Ishikawa (cell line): ENCODE measurements at regions not wholly inside any gene's neighbourhood (a gene's known extent, or its start where the extent isn't known, plus 50 kb on each side); places are given as distances from the start of the nearest gene placed in this dataset.

Experiments used
- CEBPB ChIP-seq: IDR thresholded peaks from 2 replicates; pipeline ENCODE4 v1.6.1; 2012
- CREB1 ChIP-seq: IDR thresholded peaks from 2 replicates; pipeline ENCODE4 v1.6.1; 2012; ENCODE audit warnings: low read depth
- EGR1 ChIP-seq: IDR thresholded peaks from 2 replicates; pipeline ENCODE4 v1.6.1; 2012
- EP300 ChIP-seq: IDR thresholded peaks from 2 replicates; pipeline ENCODE4 v1.6.1; 2012; ENCODE audit warnings: borderline replicate concordance
- FOXM1 ChIP-seq: IDR thresholded peaks from 2 replicates; pipeline ENCODE4 v1.6.1; 2012; ENCODE audit warnings: low read depth, borderline replicate concordance
- NFIC ChIP-seq: IDR thresholded peaks from 2 replicates; pipeline ENCODE4 v1.6.1; 2012
- RAD21 ChIP-seq: IDR thresholded peaks from 2 replicates; pipeline ENCODE4 v1.6.1; 2012; ENCODE audit warnings: low read depth
- TAF1 ChIP-seq: IDR thresholded peaks from 2 replicates; pipeline ENCODE4 v1.6.1; 2012; ENCODE audit warnings: low read depth, mild to moderate bottlenecking
- TCF12 ChIP-seq: IDR thresholded peaks from 2 replicates; pipeline ENCODE4 v1.6.1; 2012; ENCODE audit warnings: low read depth
- TEAD4 ChIP-seq: IDR thresholded peaks from 2 replicates; pipeline ENCODE4 v1.6.1; 2012
- YY1 ChIP-seq: IDR thresholded peaks from 2 replicates; pipeline ENCODE4 v1.6.1; 2012; ENCODE audit warnings: low read depth
- ZBTB7A ChIP-seq: IDR thresholded peaks from 2 replicates; pipeline ENCODE4 v1.6.1; 2012; ENCODE audit warnings: low read depth
- TF ChIP-seq, protein P1 (sequence below): IDR thresholded peaks from 2 replicates; pipeline ENCODE4 v1.6.1; 2012; ENCODE audit warnings: low read depth, mild to moderate bottlenecking
- TF ChIP-seq, protein P2 (sequence below): IDR thresholded peaks from 2 replicates; pipeline ENCODE4 v1.6.1; 2012
- TF ChIP-seq, protein P3 (sequence below): IDR thresholded peaks from 2 replicates; pipeline ENCODE4 v1.6.1; 2012

DNA sequence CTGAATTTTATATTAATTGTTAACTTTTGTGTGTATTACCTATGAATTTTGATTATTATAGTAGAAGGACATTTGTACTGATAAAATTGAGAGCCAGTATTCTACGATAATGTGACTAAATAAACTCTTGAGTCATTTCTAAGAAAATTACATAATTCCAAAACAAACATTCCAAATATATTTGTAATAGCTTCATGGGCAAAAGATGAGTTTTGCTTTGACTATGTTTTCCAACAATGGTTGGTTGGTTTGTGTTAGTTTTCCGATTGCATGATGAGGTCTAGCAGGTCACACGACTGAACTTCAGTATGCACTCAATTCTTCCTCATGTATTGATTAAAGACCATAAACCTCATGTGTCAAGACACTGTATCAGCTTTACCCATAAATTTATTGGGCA lies 71.7 kb upstream of the WDR75 start:
- TF ChIP-seq, protein P1, sequence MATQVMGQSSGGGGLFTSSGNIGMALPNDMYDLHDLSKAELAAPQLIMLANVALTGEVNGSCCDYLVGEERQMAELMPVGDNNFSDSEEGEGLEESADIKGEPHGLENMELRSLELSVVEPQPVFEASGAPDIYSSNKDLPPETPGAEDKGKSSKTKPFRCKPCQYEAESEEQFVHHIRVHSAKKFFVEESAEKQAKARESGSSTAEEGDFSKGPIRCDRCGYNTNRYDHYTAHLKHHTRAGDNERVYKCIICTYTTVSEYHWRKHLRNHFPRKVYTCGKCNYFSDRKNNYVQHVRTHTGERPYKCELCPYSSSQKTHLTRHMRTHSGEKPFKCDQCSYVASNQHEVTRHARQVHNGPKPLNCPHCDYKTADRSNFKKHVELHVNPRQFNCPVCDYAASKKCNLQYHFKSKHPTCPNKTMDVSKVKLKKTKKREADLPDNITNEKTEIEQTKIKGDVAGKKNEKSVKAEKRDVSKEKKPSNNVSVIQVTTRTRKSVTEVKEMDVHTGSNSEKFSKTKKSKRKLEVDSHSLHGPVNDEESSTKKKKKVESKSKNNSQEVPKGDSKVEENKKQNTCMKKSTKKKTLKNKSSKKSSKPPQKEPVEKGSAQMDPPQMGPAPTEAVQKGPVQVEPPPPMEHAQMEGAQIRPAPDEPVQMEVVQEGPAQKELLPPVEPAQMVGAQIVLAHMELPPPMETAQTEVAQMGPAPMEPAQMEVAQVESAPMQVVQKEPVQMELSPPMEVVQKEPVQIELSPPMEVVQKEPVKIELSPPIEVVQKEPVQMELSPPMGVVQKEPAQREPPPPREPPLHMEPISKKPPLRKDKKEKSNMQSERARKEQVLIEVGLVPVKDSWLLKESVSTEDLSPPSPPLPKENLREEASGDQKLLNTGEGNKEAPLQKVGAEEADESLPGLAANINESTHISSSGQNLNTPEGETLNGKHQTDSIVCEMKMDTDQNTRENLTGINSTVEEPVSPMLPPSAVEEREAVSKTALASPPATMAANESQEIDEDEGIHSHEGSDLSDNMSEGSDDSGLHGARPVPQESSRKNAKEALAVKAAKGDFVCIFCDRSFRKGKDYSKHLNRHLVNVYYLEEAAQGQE = no peak

DNA sequence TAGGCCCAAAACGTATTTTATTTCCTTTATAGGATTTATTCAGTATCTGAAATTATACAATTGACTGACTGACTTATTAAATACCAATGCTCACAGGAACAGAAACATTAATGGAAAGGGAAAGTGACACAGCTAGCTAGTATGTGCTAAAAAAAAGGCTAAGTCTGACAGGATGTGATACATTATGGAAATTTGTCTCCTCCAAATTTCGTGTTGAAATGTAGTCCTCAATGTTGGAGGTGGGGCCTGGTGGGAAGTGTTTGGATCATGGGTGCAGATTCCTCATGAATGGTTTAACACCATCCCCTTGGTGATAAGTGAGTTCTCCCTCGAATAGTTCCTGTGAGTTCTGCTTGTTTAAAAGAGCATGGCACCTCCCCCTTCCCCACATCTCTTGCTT lies 70.6 kb upstream of the WDR75 start:
- no peak for TF ChIP-seq FOXM1
- no peak for TF ChIP-seq CEBPB
- no peak for TF ChIP-seq EP300
- TF ChIP-seq TAF1 = no peak
- no peak for TF ChIP-seq YY1
- TF ChIP-seq, protein P2, sequence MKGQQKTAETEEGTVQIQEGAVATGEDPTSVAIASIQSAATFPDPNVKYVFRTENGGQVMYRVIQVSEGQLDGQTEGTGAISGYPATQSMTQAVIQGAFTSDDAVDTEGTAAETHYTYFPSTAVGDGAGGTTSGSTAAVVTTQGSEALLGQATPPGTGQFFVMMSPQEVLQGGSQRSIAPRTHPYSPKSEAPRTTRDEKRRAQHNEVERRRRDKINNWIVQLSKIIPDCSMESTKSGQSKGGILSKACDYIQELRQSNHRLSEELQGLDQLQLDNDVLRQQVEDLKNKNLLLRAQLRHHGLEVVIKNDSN = no peak
- TF ChIP-seq NFIC = no peak
- no peak for TF ChIP-seq ZBTB7A
- no peak for TF ChIP-seq TEAD4
- TF ChIP-seq EGR1 = no peak
- TF ChIP-seq, protein P3, sequence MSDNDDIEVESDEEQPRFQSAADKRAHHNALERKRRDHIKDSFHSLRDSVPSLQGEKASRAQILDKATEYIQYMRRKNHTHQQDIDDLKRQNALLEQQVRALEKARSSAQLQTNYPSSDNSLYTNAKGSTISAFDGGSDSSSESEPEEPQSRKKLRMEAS = no peak
- TF ChIP-seq CREB1 = no peak
- no peak for TF ChIP-seq RAD21
- TF ChIP-seq TCF12 = no peak
- TF ChIP-seq, protein P1 = no peak

DNA sequence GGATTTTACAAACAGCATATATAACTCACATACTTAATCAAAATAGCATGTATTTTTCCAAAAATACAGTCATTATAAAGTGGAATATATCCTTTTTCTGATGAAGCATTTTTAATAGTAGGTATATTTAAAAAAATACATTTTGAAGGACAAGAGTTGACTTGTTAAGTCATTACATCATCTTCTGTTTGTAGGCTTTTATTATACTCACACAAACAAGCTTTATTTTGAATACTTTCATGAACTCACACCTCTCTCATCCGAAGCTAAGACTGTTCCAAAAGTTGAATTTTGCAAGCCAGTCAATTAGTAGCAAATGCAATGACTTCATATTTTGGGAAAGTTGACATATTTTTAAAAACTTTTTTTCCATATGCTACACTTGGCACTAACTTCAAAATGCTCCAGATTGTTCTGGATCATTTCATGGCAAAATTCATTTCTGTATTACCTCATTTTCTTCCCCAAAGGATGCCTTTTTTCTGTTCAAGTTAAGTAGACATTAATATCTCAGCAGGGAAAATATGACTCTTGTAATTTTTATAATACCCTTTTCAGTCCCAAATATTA lies 68.5 kb upstream of the WDR75 start:
- TF ChIP-seq CEBPB = no peak
- TF ChIP-seq EP300 = no peak
- TF ChIP-seq EGR1 = no peak
- no peak for TF ChIP-seq FOXM1
- no peak for TF ChIP-seq RAD21
- no peak for TF ChIP-seq CREB1
- TF ChIP-seq, protein P1 = no peak
- no peak for TF ChIP-seq TCF12
- TF ChIP-seq ZBTB7A = no peak
- TF ChIP-seq, protein P2 = no peak
- no peak for TF ChIP-seq YY1
- no peak for TF ChIP-seq TEAD4
- TF ChIP-seq NFIC = no peak
- TF ChIP-seq, protein P3 = no peak
- TF ChIP-seq TAF1 = no peak

DNA sequence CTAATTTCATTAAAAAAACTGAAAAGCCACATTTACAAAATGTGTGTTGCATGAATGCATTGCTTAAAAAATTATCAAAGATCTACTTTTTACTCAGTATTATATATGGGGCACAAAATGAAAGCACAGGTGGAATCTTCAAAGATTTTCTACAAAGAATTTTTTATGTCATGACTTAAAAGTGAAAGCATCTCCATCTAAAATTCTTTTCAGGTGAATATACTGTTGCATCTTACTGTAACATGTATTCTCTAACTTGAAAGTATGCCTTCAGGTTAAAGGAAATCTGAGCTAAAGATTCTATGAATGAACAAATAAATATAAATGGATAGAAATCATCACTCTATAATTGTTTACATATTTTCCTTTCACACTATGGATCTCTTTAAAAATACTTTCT lies 66.8 kb upstream of the WDR75 start:
- TF ChIP-seq EP300 (no peak), YY1 (no peak), TEAD4 (no peak), TCF12 (no peak), FOXM1 (no peak), ZBTB7A (no peak), CEBPB (no peak), RAD21 (no peak), CREB1 (no peak), EGR1 (no peak), NFIC (no peak), TAF1 (no peak)
- TF ChIP-seq, protein P3 = no peak
- TF ChIP-seq, protein P1 = no peak
- TF ChIP-seq, protein P2 = no peak
